Natural killer cell (primary cell): ENCODE measurements at regions not wholly inside any gene's neighbourhood (a gene's known extent, or its start where the extent isn't known, plus 50 kb on each side); places are given as distances from the start of the nearest gene placed in this dataset.

Experiments
- ATAC-seq, 3 donors: fragments of 150-1000 bp in 2 of 3; fragments of 200-7000 bp in 1 of 3; cut with Tn5 transposase; 1 replicate in 1 of 3; 2 replicates in 2 of 3; pipeline ENCODE4 v1.10.0; 2021; ENCODE audit warnings: mild to moderate bottlenecking in 2 of 3, moderate library complexity in 2 of 3
- DNase-seq, 2 donors: peaks; one replicate each; pipeline versions ENCODE4 v3.0.0 to v3.0.0-alpha.2; 2013 to 2021; ENCODE audit warnings: mixed read lengths in 1 of 2
- H3K27ac ChIP-seq: one replicate; pipeline ENCODE4 v1.5.1; 2013; ENCODE audit warnings: mild to moderate bottlenecking, low read length
- H3K27me3 ChIP-seq: one replicate; pipeline ENCODE4 v1.6.1; 2013; ENCODE audit warnings: low read length; ENCODE audit not compliant: control insufficient read depth, insufficient read depth
- H3K36me3 ChIP-seq: one replicate; pipeline ENCODE4 v1.6.1; 2013; ENCODE audit warnings: low read length; ENCODE audit not compliant: control insufficient read depth, insufficient read depth
- H3K4me1 ChIP-seq: one replicate; pipeline ENCODE4 v1.6.1; 2013; ENCODE audit warnings: low read length; ENCODE audit not compliant: control insufficient read depth, insufficient read depth
- H3K4me3 ChIP-seq: one replicate; pipeline ENCODE4 v1.5.1; 2013; ENCODE audit warnings: low read length
- H3K9me3 ChIP-seq: one replicate; pipeline ENCODE4 v1.6.1; 2013; ENCODE audit warnings: low read length; ENCODE audit not compliant: control insufficient read depth, insufficient read depth
- H3K27ac Mint-ChIP-seq, 2 donors: one replicate each; pipeline ENCODE4 v1.8.0; 2022; ENCODE audit warnings: mild to moderate bottlenecking in 2 of 2, mixed read lengths in 2 of 2, moderate library complexity in 1 of 2
- H3K27me3 Mint-ChIP-seq, 2 donors: one replicate each; pipeline ENCODE4 v1.8.0; 2022; ENCODE audit warnings: low read depth in 2 of 2, mixed read lengths in 2 of 2
- H3K36me3 Mint-ChIP-seq: one replicate; pipeline ENCODE4 v1.8.0; 2022; ENCODE audit warnings: mixed read lengths
- H3K4me1 Mint-ChIP-seq, 2 donors: one replicate each; pipeline ENCODE4 v1.8.0; 2022; ENCODE audit warnings: mixed read lengths in 2 of 2
- H3K4me3 Mint-ChIP-seq: one replicate; pipeline ENCODE4 v1.8.0; 2022; ENCODE audit warnings: mild to moderate bottlenecking, moderate library complexity, mixed read lengths
- H3K9me3 Mint-ChIP-seq, 2 donors: one replicate each; pipeline ENCODE4 v1.8.0; 2022; ENCODE audit warnings: mixed read lengths in 2 of 2
- WGBS: methylation state at CpG from one replicate; pipeline ENCODE4 v1.1.7; 2013; ENCODE audit warnings: missing lambda C conversion rate; ENCODE audit not compliant: insufficient coverage; 5-methylcytosine and 5-hydroxymethylcytosine counted together
- intact Hi-C: fragments of 100-400 bp; cut with micrococcal nuclease; formaldehyde crosslinking; loops from one replicate; pipeline ENCODE4 v1.14.2; 2022
- TF ChIP-seq, protein P1 (sequence below): fragments of 200-600 bp; IDR thresholded peaks from one replicate; pipeline ENCODE4 v1.8.0; 2022; ENCODE audit warnings: antibody characterized with exemption

GRCh38 chr12:19970821-19971220 lies 397.5 kb upstream of the PDE3A start:
- no peaks in the 10 kb centered on the region for H3K36me3 ChIP-seq
- Mint-ChIP-seq H3K27ac (no peak overlapping the region), H3K36me3 (no peaks in the 10 kb centered on the region), H3K9me3 (no peaks in the 10 kb centered on the region), H3K4me3 (no peak overlapping the region), H3K4me1 (peaks cover 9 to 11% of the 10 kb centered on the region in 2 donors), H3K27me3 (no peaks in the 10 kb centered on the region)
- TF ChIP-seq, protein P1, sequence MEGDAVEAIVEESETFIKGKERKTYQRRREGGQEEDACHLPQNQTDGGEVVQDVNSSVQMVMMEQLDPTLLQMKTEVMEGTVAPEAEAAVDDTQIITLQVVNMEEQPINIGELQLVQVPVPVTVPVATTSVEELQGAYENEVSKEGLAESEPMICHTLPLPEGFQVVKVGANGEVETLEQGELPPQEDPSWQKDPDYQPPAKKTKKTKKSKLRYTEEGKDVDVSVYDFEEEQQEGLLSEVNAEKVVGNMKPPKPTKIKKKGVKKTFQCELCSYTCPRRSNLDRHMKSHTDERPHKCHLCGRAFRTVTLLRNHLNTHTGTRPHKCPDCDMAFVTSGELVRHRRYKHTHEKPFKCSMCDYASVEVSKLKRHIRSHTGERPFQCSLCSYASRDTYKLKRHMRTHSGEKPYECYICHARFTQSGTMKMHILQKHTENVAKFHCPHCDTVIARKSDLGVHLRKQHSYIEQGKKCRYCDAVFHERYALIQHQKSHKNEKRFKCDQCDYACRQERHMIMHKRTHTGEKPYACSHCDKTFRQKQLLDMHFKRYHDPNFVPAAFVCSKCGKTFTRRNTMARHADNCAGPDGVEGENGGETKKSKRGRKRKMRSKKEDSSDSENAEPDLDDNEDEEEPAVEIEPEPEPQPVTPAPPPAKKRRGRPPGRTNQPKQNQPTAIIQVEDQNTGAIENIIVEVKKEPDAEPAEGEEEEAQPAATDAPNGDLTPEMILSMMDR = no peak
- no peak overlapping the region for H3K27ac ChIP-seq
- H3K4me1 ChIP-seq = peaks cover 3% of the 10 kb centered on the region
- no peaks in the 10 kb centered on the region for H3K9me3 ChIP-seq
- H3K4me3 ChIP-seq = no peak overlapping the region
- 100% methylated on average over 1 of the region's 1 CpG for WGBS
- H3K27me3 ChIP-seq = no peaks in the 10 kb centered on the region
- intact Hi-C loops = no loop called here
- no peak for ATAC-seq
- no peak for DNase-seq

- H3K27ac ChIP-seq = no peak overlapping the region
- H3K4me1 Mint-ChIP-seq = peaks cover 9 to 11% of the 10 kb centered on the region in 2 donors
- no peaks in the 10 kb centered on the region for H3K27me3 ChIP-seq
- no peak overlapping the region for H3K27ac Mint-ChIP-seq
- no peak for DNase-seq
- no peak overlapping the region for H3K4me3 ChIP-seq
- H3K36me3 Mint-ChIP-seq = no peaks in the 10 kb centered on the region
- H3K4me1 ChIP-seq = peaks cover 3% of the 10 kb centered on the region
- intact Hi-C loops = no loop called here
- H3K36me3 ChIP-seq = no peaks in the 10 kb centered on the region
- no peak for ATAC-seq
- WGBS = 88% methylated on average over 8 of the region's 8 CpGs
- no peaks in the 10 kb centered on the region for H3K9me3 Mint-ChIP-seq
- H3K4me3 Mint-ChIP-seq = no peak overlapping the region
- TF ChIP-seq, protein P1 = no peak
- no peaks in the 10 kb centered on the region for H3K9me3 ChIP-seq
- no peaks in the 10 kb centered on the region for H3K27me3 Mint-ChIP-seq
Measured at GRCh38 chr12:19971361-19972280, 396.7 kb upstream of the PDE3A start.

- Histone ChIP-seq H3K27me3 (no peaks in the 10 kb centered on the region), H3K36me3 (no peaks in the 10 kb centered on the region), H3K4me1 (peaks cover 3% of the 10 kb centered on the region), H3K27ac (no peak overlapping the region), H3K9me3 (no peaks in the 10 kb centered on the region), H3K4me3 (no peak overlapping the region)
- TF ChIP-seq, protein P1 = no peak
- H3K27ac Mint-ChIP-seq = no peak overlapping the region
- ATAC-seq (no peak), DNase-seq (no peak)
- H3K36me3 Mint-ChIP-seq = no peaks in the 10 kb centered on the region
- WGBS = 36% methylated on average over 11 of the region's 11 CpGs
- H3K4me1 Mint-ChIP-seq = peaks cover 9 to 11% of the 10 kb centered on the region in 2 donors
- no peak overlapping the region for H3K4me3 Mint-ChIP-seq
- no peaks in the 10 kb centered on the region for H3K27me3 Mint-ChIP-seq
- intact Hi-C loops = no loop called here
- no peaks in the 10 kb centered on the region for H3K9me3 Mint-ChIP-seq
Measured at GRCh38 chr12:19972325-19973288, 395.7 kb upstream of the PDE3A start.
